Trophoblast cell (in vitro differentiated cells and primary cell): ENCODE measurements at regions not wholly inside any gene's neighbourhood (a gene's known extent, or its start where the extent isn't known, plus 50 kb on each side); places are given as distances from the start of the nearest gene placed in this dataset.

ENCODE experiments used
- DNase-seq, 2 donors: peaks; one replicate each; pipeline ENCODE4 v3.0.0-alpha.2; 2016
- H2AFZ ChIP-seq: 2 replicates; pipeline ENCODE4 v1.6.1; 2013; ENCODE audit warnings: low read length, moderate library complexity, mild to moderate bottlenecking; ENCODE audit not compliant: insufficient read depth, poor library complexity
- H2AK5ac ChIP-seq: 2 replicates; pipeline ENCODE4 v1.6.1; 2013; ENCODE audit warnings: mild to moderate bottlenecking, low read length
- H2BK120ac ChIP-seq: 2 replicates; pipeline ENCODE4 v1.6.1; 2013; ENCODE audit warnings: low read length, mild to moderate bottlenecking, moderate library complexity; ENCODE audit not compliant: insufficient read depth, poor library complexity
- H2BK12ac ChIP-seq: 2 replicates; pipeline ENCODE4 v1.6.1; 2013; ENCODE audit warnings: mild to moderate bottlenecking, low read length, moderate library complexity
- H2BK5ac ChIP-seq: 2 replicates; pipeline ENCODE4 v1.6.1; 2013; ENCODE audit warnings: low read length, low read depth, moderate library complexity, mild to moderate bottlenecking; ENCODE audit not compliant: poor library complexity
- H3K14ac ChIP-seq: 2 replicates; pipeline ENCODE4 v1.6.1; 2013; ENCODE audit warnings: mild to moderate bottlenecking, low read length
- H3K18ac ChIP-seq: 2 replicates; pipeline ENCODE4 v1.6.1; 2013; ENCODE audit warnings: mild to moderate bottlenecking, low read length
- H3K23ac ChIP-seq: 2 replicates; pipeline ENCODE4 v1.6.1; 2013; ENCODE audit warnings: low read length
- H3K27ac ChIP-seq: 2 replicates; pipeline ENCODE4 v1.5.1; 2013; ENCODE audit warnings: low read depth, mild to moderate bottlenecking, inconsistent platforms, low read length, moderate library complexity
- H3K27me3 ChIP-seq: 2 replicates; pipeline ENCODE4 v1.6.1; 2013; ENCODE audit warnings: inconsistent platforms, mild to moderate bottlenecking, low read length, moderate library complexity; ENCODE audit not compliant: insufficient read depth
- H3K36me3 ChIP-seq, 2 experiments: 1 replicate in 1 of 2; 2 replicates in 1 of 2; pipeline ENCODE4 v1.6.1; 2013; ENCODE audit warnings: low read length in 2 of 2, mild to moderate bottlenecking in 2 of 2, moderate library complexity in 1 of 2; ENCODE audit not compliant: insufficient read depth in 2 of 2, control insufficient read depth in 1 of 2
- H3K4ac ChIP-seq: 2 replicates; pipeline ENCODE4 v1.6.1; 2013; ENCODE audit warnings: low read depth, mild to moderate bottlenecking, low read length, moderate library complexity
- H3K4me1 ChIP-seq, 2 experiments: 1 replicate in 1 of 2; 2 replicates in 1 of 2; pipeline ENCODE4 v1.6.1; 2013; ENCODE audit warnings: low read length in 2 of 2, mild to moderate bottlenecking in 2 of 2, moderate library complexity in 1 of 2; ENCODE audit not compliant: insufficient read depth in 2 of 2, control insufficient read depth in 1 of 2
- H3K4me2 ChIP-seq: 2 replicates; pipeline ENCODE4 v1.6.1; 2013; ENCODE audit warnings: inconsistent platforms, mild to moderate bottlenecking, low read length, moderate library complexity
- H3K4me3 ChIP-seq: 2 replicates; pipeline ENCODE4 v1.5.1; 2013; ENCODE audit warnings: mild to moderate bottlenecking, low read depth, low read length, inconsistent platforms
- H3K79me1 ChIP-seq: one replicate; pipeline ENCODE4 v1.6.1; 2013; ENCODE audit warnings: low read length
- H3K79me2 ChIP-seq: 2 replicates; pipeline ENCODE4 v1.6.1; 2013; ENCODE audit warnings: low read length, mild to moderate bottlenecking; ENCODE audit not compliant: control insufficient read depth, insufficient read depth, poor library complexity
- H3K9ac ChIP-seq: 2 replicates; pipeline ENCODE4 v1.6.1; 2013; ENCODE audit warnings: mild to moderate bottlenecking, low read length
- H3K9me3 ChIP-seq: 2 replicates; pipeline ENCODE4 v1.6.1; 2013; ENCODE audit warnings: low read depth, mild to moderate bottlenecking, control low read depth, inconsistent platforms, low read length; ENCODE audit not compliant: insufficient read depth
- H4K12ac ChIP-seq: 2 replicates; pipeline ENCODE4 v1.6.1; 2013; ENCODE audit warnings: low read depth, mild to moderate bottlenecking, low read length, moderate library complexity
- H4K8ac ChIP-seq: 2 replicates; pipeline ENCODE4 v1.6.1; 2013; ENCODE audit warnings: low read depth, mild to moderate bottlenecking, low read length, moderate library complexity
- H4K91ac ChIP-seq: one replicate; pipeline ENCODE4 v1.6.1; 2013; ENCODE audit warnings: low read depth, mild to moderate bottlenecking, low read length, moderate library complexity
- WGBS: extraction: QIAGEN DNeasy Blood & Tissue Kit; methylation state at CpG from one replicate; pipeline ENCODE4 v1.1.7; 2013; ENCODE audit warnings: missing lambda C conversion rate; ENCODE audit not compliant: insufficient read length, insufficient coverage; ENCODE audit errors: extremely low coverage; 5-methylcytosine and 5-hydroxymethylcytosine counted together

- no CpG with 5 or more reads among the region's 2 CpGs for WGBS
- Histone ChIP-seq H4K8ac (no peak overlapping the region), H3K79me2 (no peaks in the 10 kb centered on the region), H2AK5ac (no peak overlapping the region), H3K4ac (no peak overlapping the region), H3K9me3 (no peaks in the 10 kb centered on the region), H3K18ac (no peak overlapping the region), H3K14ac (no peak overlapping the region), H3K9ac (no peak overlapping the region), H4K12ac (no peak overlapping the region), H3K27ac (no peak overlapping the region), H3K23ac (no peak overlapping the region), H3K4me3 (no peak overlapping the region), H2AFZ (no peak overlapping the region), H2BK12ac (no peak overlapping the region), H2BK120ac (no peak overlapping the region), H3K36me3 (no peaks in the 10 kb centered on the region), H3K79me1 (no peaks in the 10 kb centered on the region), H3K4me1 (peaks cover 6 to 12% of the 10 kb centered on the region in 2 experiments), H4K91ac (no peak overlapping the region), H3K4me2 (no peak overlapping the region), H3K27me3 (no peaks in the 10 kb centered on the region), H2BK5ac (no peak overlapping the region)
- DNase-seq = no peak
Observed at GRCh38 chr15:73803806-73804205, 50.7 kb upstream of the INSYN1 start.

- Histone ChIP-seq H3K79me1 (no peaks in the 10 kb centered on the region), H4K91ac (no peak overlapping the region), H4K8ac (no peak overlapping the region), H3K9ac (no peak overlapping the region), H4K12ac (no peak overlapping the region), H3K4me1 (peaks cover 0 to 3% of the 10 kb centered on the region in 2 experiments), H3K27ac (no peak overlapping the region), H3K27me3 (no peaks in the 10 kb centered on the region), H2BK5ac (no peak overlapping the region), H3K14ac (no peak overlapping the region), H2AK5ac (no peak overlapping the region), H3K79me2 (no peaks in the 10 kb centered on the region), H2BK120ac (no peak overlapping the region), H3K36me3 (no peaks in the 10 kb centered on the region), H3K4me2 (no peak overlapping the region), H3K23ac (no peak overlapping the region), H3K18ac (no peak overlapping the region), H3K4me3 (no peak overlapping the region), H3K9me3 (no peaks in the 10 kb centered on the region), H2AFZ (no peak overlapping the region), H3K4ac (no peak overlapping the region), H2BK12ac (no peak overlapping the region)
- DNase-seq = no peak
- WGBS = no CpG with 5 or more reads among the region's 9 CpGs
Observed at GRCh38 chr15:73805504-73806089, 52.4 kb upstream of the INSYN1 start.

DNA sequence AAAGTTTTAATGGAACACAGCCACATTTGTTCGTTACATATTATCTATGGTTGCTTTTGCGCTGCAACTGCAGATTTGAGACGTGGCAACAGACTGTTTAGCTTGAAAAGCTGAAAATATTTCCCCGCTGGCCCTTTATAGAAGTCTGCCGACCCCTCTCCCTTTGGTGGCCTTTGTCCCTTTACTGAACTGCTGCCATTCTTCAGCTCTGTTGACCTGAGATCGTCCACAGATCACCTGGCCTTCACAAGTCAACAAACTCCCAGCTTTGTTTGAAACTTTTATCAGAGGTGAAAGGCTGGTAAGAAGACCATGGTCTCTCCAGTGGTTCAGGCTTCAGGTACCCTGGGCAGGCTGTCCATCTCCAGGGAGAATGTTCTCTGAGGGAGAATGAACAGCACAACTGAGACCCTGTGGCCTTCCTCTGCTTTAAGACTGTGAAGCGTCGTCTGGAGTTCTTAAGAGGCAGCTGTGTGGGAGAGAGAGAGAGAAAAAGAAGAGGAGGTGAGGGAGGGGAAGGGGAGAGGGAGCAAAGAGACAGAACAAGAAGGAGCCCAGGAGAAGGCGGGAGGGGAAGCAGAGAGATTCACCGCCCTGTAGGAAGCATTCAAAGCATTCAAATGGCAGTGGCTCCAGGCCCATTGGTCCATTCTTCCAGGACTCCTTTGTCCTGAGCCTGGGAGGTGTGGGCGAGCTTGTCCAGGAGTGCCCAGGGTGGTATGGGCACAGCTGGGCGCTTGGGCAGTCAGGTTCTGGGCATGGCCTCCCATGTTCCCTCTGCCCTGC is 53.7 kb upstream of the INSYN1 start:
- H2BK120ac ChIP-seq = no peak overlapping the region
- H2BK12ac ChIP-seq = no peak overlapping the region
- H3K4me1 ChIP-seq = no peaks in the 10 kb centered on the region
- no peak overlapping the region for H3K4me3 ChIP-seq
- no peak overlapping the region for H2AK5ac ChIP-seq
- H3K27me3 ChIP-seq = no peaks in the 10 kb centered on the region
- no peaks in the 10 kb centered on the region for H3K36me3 ChIP-seq
- no peak overlapping the region for H2AFZ ChIP-seq
- H4K12ac ChIP-seq = no peak overlapping the region
- no peak overlapping the region for H4K91ac ChIP-seq
- H4K8ac ChIP-seq = no peak overlapping the region
- H3K9me3 ChIP-seq = no peaks in the 10 kb centered on the region
- H3K9ac ChIP-seq = no peak overlapping the region
- no peak overlapping the region for H3K18ac ChIP-seq
- no peaks in the 10 kb centered on the region for H3K79me2 ChIP-seq
- no peak overlapping the region for H3K27ac ChIP-seq
- no peak overlapping the region for H3K23ac ChIP-seq
- no CpG with 5 or more reads among the region's 12 CpGs for WGBS
- no peak overlapping the region for H2BK5ac ChIP-seq
- H3K4ac ChIP-seq = no peak overlapping the region
- DNase-seq = no peak
- H3K14ac ChIP-seq = no peak overlapping the region
- no peak overlapping the region for H3K4me2 ChIP-seq
- H3K79me1 ChIP-seq = no peaks in the 10 kb centered on the region

DNA sequence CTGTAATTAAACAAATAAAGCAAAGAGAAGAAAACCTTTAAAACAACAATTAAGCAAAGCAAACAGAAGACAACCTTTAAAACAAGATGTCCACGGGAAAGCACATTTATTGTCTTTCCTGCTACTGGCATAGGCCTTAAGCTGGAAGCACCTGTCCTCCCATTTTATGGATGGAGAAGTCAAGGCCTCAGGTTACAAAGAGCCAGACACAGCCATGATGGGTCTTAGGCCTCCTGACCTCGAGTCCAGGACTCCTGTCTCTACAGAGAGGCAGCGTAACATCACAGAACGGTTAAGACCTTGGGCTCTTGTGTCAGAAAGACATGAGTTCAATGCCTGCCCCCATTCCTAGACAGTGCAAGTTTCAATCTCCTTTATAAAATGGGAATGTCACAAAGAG is 54.7 kb upstream of the INSYN1 start:
- Histone ChIP-seq H4K12ac (no peak overlapping the region), H3K36me3 (no peaks in the 10 kb centered on the region), H3K4me3 (no peak overlapping the region), H3K79me1 (no peaks in the 10 kb centered on the region), H2BK5ac (no peak overlapping the region), H3K9me3 (no peaks in the 10 kb centered on the region), H4K91ac (no peak overlapping the region), H2BK12ac (no peak overlapping the region), H3K9ac (no peak overlapping the region), H3K23ac (no peak overlapping the region), H3K4me2 (no peak overlapping the region), H3K18ac (no peak overlapping the region), H3K27ac (no peak overlapping the region), H4K8ac (no peak overlapping the region), H2AFZ (no peak overlapping the region), H3K4ac (no peak overlapping the region), H3K79me2 (no peaks in the 10 kb centered on the region), H3K14ac (no peak overlapping the region), H3K27me3 (no peaks in the 10 kb centered on the region), H2AK5ac (no peak overlapping the region), H2BK120ac (no peak overlapping the region), H3K4me1 (no peaks in the 10 kb centered on the region)
- WGBS = no CpG with 5 or more reads among the region's 4 CpGs
- DNase-seq = no peak
